NCI-H446 treated with DMSO at 0.1 percent for 48 hours (cell line): ENCODE measurements at regions not wholly inside any gene's neighbourhood (a gene's known extent, or its start where the extent isn't known, plus 50 kb on each side); places are given as distances from the start of the nearest gene placed in this dataset.

Experiments used
- DNase-seq: peaks from one replicate; lab custom pipeline; 2025; lab: John Stamatoyannopoulos, UW

DNA sequence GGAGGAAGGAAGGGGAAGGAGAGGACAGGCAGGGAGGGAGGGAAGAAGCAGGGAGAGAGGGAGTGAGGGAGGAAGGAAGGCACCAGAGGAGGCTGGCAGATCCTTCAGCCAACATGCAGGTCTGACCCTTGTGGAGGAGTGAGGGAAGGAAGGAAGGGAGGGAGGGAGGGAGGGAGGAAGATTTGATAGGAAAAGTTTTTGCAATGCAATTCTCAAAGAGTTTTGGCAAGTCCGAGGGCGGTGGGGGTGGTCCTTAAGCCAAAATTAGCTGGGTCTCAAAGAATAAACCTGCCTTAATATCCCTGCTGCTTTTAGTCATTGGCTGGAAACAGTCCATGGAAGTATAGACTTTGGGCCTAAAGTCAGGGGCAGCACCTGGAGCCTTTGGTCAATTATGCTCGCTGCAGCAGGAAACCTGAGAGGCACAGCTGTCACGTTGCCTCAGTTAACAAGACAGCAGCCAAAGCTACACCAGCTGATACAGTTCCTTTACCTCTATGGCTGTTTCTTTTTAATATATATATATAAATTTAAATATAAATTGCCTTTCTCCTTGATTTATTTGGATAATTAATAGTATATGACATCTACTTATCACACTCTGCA is 115.7 kb upstream of the RALGAPA2 start:
- no peak for DNase-seq

DNA sequence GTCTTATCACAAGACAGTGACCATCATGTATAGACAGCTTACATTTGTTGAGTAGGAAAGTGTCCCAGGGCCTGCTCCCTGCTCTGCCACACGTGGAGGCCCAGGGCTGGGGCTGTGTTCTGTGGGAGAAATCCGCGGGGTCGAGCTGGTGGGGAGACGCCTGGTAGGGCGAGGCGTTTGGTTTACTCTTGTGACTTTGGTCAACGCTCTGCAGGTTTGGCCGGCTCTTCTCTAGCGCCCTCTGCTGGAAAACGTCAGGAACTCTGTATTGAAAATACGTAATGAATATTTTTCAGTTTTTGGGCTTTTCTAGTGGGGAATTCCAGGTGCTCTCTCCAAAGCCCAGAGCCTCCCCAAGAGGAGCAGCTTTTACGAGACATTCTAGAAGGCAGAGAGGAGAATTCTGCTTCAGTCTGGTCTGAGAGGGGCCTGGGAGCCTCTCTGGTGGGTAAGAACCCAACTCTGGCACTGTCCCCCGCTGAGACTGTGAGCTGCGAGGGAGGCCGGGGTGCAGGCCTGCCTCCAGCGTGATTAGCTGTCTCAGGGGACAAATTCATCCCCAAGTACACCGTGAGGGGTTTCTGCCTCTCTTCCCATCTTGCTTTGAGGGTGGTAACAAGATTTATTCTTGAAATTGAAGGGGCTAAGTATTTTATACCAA is 112.6 kb upstream of the RALGAPA2 start:
- peak; percentile 64 for DNase-seq

DNA sequence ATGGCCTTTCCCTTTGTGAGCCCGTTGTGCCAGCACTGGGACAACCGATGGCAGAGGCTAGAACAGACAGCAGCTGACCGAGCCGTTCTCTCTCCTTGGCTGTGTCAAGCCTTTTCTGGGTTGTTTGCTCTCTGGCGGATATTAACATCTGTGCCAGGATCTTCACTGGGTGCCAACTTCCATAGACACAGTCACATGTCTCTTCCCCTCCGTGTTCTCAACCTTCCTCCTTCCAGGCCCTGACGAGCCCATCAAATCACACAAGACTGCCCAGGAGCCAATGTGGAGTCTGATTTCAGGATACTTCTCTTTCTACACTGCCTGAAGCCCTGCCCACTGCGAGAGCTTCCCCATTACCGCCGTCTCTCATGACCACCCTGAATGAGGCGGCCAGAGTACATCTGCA is 111.0 kb upstream of the RALGAPA2 start:
- peak; percentile 93 for DNase-seq

DNA sequence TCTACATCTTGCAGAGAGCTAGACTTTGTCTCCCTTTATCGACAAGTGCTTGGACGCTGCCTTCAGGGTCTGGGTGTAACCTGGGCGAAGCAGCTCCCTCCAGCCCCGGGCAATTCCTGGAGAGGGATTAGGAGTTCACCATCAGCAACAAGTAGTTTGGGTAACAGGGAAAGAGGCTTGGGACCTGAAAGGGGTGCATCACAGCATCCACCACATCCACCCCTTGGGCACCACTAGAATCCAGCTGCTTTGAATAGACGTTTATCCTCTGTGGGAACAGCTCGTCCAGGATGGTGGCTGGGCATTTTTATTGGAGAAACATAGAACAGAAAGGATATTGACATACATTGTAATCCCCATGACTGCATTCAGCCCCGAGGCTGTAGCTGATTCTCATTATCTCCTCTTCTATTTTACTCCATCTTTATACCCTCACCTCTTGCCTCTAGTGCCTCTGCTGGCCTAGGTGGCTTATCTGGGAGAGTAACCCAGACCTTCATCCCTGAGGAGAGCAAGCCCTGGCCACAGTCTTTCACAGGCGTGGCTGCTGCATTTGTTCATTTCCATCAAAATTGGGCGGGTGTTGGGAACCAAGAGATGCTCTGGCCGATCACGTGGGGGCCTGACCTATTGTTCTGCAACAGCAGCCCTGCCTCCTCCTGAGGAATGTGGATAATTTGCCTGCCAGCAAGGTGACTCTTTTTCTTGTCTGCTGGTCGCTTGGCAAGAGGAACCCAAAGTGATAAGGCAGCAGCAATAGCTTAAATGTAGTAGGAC is 109.2 kb upstream of the RALGAPA2 start:
- DNase-seq = no peak

DNA sequence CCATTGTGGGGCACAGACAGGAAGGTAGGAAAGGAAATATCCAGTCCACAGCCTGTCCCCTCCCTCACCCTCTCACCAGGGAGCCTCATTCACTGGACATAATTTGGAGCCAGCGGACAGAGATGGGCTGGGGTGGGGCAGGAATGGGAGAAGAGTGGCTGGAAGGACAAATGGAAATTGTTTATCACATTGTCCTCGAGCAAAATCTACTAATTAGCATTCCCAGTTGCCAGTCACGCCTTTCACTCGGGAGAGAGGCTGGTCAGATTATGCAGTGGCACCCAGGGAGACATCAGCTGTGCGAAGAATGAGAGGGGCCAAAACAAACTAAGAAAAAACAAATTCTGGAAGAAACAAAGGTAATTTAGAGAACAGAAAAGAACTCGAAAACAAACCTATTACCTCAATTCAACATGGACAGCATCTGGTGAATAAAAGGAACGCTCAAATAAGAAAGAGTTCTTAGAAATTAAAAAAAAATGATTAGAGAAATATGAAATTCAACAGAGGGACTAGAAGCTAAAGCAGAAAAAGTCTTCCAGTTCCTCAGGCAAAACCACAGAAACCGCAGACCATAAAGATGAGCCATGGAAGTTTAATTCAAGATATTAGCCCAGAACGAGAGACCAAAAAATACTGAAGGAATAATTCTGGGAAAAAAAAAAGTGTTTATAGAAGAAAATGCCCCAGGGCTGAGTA is 108.5 kb upstream of the RALGAPA2 start:
- DNase-seq = no peak

DNA sequence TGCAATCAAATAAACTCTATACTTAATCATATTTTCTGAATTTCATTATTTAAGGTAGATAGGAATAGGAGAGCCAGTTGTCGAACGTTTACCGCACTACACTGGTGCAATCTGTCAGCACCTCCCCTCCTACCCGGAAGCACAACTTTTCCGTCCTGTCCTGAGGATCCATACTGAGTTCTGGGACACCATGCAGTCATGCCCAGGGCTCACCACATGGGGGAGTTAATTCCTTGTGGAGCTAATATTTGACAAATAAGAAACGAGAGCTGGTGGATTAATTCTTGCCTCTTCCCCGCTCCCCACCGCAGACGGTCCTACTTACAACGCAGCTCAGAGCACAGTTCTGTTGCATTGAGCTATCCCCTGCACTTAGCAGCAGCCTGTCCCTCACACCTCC is 107.7 kb upstream of the RALGAPA2 start:
- no peak for DNase-seq

DNA sequence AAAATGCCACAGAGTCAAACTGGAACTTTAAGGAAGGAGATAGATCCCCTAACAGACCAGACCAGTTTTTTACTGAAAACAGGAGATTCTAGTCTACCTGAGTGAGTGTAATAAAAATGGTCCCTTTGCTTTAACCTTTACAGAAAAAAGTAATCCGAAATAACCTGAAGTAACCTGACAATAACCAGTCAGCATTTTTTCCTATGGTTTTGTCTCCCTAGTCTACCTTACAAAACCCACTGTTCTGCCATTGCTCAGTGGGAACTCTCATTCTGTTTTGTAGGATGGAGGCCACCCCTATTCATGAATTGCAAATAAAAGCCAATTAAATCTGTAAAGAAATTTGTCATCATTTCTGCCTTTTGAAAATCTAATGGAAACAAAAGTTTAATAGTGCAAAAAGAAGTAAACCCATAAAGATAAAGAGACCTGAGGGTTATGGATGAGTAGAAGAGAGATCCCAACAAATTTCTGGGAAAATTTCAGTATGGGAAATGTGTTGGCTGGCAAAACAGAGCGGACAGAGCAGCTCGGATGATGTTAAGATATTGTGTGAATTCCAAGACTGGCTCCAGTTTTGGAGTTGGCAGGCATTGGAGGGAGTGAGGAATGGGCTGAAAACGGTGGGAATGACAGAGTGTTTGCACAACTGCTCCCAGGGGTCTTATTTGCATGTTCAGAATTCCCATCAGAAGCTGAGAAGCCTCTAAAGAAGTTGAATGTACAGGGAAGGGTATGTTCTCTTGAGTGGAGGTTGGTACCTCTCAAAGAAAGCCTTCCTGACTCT is 104.7 kb upstream of the RALGAPA2 start:
- no peak for DNase-seq

DNA sequence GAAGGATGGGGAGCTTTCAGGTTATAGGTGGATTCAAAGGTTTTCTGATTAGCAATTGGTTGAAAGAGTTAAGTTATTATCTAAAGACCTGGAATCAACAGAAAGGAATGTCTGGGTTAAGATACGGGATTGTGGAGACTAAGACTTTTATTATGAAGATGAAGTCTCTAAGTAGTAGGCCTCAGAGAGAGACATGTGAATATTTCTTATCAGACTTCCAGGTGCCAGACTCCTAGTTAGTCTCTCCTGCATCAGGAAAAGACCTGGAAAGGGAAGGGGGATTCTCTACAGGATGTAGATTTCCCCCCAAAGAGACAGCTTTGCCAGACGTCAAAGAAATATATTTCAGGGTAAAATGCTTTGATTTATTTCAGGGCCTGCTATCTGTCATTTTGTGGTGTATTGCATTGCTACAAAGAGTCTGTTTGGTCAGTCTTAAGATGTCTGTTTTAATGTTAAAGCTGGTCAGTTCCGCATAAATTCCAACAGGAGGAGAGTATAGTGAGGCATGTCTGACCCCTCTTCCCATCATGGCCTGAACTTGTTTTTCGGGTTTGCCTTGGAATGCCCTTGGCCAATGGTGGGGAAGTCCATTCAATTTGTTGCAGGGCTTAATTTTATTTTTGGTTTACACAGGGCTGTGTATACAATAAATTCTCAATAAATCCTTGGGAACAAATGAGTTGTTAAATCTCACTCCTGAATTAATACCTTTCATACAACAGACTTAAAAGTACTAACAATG is 103.4 kb upstream of the RALGAPA2 start:
- no peak for DNase-seq

DNA sequence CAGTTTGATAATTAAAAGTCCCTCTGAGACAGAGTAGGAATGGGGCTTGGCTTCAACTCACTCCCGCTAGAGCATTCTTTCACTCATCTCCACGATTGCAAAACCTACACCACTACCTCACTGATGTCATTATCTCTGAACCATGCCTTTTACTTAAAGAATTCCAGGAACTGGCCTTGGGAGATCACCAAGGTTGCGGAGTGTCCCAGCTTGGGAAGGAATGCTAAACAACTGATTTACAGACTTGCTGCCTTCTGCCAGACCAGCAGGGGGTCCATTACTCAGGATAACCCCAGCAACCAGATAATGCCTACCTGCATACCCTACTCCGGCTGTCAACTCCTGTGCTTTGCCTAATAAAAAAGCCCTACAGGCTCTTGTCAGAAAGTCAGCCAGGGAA is 102.2 kb upstream of the RALGAPA2 start:
- DNase-seq = no peak

DNA sequence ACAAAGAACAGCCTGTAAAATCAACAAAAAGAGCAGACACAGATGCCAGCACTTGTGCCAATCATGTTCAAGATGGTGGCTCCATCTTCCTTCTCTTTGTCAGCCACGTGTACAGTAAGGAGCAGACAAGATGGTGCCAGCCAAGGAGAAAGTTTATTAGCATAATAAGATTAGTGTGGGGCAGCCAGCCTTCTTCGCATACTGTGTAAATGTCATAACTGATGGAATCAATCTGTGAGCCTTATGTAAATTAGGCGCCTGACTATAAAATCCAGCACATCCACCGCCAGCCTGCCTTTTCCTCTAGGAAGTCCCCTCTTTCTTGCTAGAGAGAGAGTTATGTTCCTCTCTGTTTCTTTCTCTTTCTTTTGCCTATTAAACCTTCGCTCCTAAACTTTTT is 99.7 kb upstream of the RALGAPA2 start:
- DNase-seq = no peak

DNA sequence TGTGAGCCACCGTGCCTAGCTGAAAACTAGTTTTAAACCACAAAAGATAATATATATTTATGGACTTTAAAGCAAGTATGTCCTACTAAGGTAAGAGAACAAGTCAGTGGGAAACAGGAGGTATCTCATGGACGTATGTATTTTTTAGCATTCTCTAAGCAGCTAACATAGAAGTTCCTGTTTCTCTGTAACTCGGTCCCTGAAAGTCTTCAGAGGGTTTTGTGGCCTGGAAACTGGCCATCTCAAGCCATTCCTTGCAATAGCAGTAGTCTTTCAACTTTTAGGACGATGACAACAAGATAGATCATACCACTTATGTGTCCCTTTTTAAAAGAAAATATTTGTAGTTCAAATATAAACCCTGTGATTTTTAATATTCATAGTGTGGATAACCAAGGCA is 95.6 kb upstream of the RALGAPA2 start:
- no peak for DNase-seq

DNA sequence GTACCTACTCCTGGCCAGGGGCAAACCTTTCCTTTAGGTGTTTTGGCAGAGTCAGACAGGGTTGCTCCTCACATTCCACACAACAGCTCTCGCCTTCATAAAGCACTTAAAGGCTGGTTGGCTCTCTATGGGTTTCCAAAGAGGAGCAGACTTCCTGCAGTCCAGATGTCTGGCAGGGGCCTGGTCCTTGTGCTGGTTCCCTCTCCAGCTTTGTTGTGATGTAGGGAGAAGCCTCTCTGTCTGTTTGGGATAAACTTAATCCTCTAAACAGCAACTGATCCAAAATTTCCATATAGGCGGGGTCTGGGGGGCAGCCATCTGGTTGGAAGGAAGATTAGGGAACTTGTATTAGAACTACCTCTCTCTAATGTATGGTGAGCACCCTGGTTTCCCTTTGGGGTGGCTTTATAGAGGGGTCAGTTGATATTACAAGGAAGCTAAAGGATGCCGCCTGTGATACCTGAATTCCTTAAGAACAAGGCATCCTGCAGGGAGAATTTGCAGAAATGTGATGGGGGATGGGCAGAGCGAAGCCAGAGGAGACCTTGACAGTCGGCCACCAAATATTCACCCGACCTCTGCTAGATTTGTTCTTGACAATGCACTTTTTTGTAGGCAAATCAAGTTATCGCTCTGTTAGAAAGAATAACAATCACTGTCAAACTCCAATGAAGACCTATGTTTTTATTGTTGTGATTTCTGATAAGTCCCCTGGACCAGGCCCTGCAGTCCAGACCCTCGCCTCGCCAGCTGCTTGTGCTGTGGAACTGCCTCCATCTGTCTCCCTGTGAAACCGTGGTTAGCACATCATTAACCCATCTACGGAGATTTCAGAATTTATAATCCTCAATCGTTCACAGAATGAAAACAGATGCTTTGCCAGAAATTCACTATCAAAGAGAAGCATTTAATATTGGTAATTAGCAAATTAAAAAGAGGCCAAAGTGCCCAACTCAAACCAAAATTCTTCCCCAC is 94.0 kb upstream of the RALGAPA2 start:
- no peak for DNase-seq

DNA sequence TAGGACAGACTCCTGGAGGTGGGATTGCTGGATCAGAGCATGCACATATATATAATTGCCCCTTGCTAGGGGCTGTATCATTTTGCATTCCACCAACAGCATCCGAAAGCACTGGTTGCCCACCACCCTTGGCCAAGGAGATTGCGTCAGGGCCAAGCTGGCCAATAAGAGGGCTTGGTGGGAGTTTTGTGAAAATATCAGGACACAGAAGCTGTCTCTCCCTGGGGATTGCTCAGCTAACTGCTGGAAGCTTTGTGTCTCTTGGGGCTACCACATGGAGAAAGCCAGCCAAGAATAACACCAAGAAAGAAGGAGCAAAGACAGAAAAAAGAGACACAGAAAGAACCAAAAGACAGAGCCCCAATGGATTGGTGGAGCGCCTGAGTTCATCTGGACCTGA is 90.6 kb upstream of the RALGAPA2 start:
- DNase-seq = no peak

DNA sequence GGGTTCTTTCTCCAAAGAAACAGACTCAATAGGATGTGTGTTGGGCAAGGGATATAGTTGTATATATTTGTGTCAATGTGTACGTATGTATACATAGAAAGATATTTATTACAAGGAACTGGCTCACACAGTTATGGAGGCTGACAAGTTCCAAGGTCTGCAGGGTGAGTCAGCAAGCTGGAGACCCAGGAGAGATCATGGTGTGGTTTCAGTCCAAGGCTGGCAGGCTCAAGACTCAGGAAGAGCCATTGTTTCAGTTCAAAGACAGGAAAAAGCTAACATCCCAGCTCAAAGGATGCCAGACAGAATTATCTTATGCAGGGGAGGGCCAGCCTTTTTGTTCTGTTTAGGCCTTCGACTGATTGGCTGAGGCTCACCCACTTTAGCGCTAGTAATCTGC is 89.9 kb upstream of the RALGAPA2 start:
- DNase-seq = no peak

DNA sequence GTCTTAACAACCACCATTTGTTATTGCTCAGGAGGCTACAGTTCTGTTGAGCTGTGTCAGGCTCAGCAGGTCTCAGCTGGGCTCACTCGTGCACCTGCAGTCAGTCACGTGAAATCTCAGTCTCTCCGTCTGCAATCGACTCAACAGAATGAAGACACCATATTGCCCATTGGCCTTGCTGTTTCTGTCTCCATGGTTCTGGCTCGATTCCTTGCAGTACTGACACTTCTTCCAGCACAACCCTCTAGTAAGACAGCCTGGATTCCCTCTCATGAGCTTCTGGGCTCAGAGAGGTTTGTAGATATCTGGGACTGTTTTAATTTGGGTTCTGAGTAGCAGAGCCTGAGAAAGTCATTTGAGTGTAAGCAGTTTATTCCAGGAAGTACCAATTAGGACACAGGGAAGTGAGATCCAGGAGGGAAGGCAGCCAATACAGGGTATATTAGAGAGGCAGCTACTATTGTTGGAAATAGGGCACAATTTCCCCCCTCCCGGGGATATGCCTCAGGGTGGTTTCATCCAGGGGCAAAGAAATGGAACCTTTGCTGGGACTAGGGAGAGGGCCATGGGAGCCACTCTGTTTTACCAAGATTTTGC is 87.4 kb upstream of the RALGAPA2 start:
- no peak for DNase-seq

DNA sequence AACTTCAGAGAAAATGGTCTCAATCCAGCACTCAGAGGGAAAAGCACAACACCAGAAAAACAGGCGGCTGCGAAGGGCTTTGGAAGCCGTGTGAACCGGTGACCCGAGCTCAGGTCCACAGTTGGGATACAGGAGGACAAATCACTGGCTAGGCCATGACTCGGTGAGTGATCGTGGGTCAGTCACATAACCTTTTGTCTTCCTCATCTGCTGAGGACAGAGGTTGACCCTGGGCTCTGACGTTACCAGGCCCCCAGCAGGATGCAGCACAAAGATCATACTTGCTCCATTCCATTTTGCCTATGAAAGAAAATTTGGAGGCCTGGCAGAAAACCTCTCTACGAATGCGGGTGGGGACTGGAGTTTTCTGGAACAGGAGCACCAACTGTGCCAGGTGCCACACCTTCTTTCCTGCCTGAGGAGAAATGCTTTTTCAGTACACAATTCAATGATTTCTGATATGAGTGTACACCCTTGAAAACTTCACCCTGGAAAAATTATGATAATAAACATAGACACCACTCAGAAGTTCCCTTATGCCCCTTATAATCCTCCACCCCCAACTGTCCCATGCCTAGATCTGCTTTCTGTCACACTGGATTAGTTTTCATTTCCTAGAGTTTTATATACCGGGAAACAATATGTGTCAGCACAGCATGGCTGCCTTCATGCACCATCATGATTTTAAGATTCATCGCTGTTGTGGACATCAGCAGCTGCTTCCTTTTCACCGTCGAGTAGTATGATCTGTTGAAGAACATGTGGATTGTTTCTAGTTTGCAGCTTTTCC is 85.3 kb upstream of the RALGAPA2 start:
- DNase-seq = no peak

DNA sequence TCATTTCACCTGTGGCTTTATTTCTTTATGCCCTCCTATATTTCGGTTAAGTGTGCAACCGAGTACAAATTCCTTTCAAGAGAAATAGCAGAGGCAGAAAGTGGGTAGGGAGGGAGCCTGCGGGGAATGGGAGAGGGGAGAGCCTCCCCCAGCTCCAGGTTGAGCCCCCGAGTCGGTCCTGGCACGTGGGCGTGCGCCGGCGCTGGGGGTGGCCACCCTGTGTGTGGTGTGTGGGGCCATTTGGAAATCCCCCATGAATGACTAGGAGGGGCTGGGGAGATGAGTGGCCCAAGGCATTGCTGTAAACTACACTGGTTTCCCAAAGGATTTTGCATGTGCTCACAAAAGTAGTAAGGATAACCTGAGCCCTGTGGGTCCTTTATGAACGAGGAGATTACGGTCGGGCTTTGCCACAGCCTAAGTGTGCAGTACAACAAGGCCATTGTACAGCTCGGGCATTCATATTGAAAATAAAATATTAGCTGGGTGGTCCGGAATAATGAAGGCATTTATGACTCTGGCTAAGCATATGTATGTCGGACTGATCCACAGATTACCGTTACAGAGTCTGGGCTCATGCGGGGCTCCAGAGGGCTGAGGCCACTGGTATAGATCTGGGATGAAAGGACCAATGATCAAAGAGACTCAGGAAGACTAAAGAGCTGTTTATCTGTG is 84.5 kb upstream of the RALGAPA2 start:
- no peak for DNase-seq

DNA sequence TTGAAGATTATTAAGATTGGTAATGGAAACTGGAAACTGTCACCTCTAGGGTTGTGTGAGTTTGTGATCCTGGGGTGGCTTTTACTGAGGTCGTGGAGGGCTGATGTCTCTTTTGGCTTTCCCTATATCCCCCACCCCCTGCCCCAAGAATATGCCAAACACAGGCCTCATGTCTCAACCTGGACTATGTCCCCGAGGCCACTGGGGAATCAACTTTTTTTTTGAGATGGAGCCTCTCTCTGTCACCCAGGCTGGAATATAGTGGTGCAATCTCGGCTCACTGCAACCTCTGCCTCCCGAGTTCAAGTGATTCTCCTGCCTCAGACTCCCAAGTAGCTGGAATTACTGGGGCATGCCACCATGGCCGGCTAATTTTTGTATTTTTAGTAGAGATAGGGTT is 83.3 kb upstream of the RALGAPA2 start:
- no peak for DNase-seq
